GM21423 (cell line): ENCODE measurements at regions not wholly inside any gene's neighbourhood (a gene's known extent, or its start where the extent isn't known, plus 50 kb on each side); places are given as distances from the start of the nearest gene placed in this dataset.

Experiments used
- ATAC-seq: cut with Tn5 transposase; IDR thresholded peaks from one replicate; pipeline ENCODE4 v1.9.1; 2021; ENCODE audit warnings: mild to moderate bottlenecking, moderate library complexity; ENCODE audit not compliant: unreplicated experiment

DNA sequence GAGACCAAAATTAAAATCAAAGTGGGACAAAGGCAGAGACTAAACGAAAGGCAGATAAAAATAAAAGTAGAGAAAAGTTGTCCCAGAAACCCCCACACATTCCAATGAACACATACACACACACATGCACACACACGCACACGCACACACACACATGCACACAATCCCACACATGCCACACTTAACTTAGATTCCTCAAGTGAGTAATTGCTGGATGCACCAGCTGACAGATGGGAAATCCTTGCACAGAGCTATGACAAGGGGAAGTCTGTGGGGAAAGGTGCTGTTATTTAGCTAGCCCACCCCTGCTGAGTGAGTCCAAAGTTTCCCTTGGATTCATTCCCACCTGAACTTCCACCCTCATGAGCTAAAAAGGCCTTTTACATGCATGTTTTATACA, 233.9 kb downstream of the RAB28 start:
- no peak for ATAC-seq

GRCh38 chr4:13248621-13249298, 235.4 kb downstream of the RAB28 start:
- ATAC-seq: no peak

GRCh38 chr4:13246107-13246506, 238.0 kb downstream of the RAB28 start:
- no peak for ATAC-seq

DNA sequence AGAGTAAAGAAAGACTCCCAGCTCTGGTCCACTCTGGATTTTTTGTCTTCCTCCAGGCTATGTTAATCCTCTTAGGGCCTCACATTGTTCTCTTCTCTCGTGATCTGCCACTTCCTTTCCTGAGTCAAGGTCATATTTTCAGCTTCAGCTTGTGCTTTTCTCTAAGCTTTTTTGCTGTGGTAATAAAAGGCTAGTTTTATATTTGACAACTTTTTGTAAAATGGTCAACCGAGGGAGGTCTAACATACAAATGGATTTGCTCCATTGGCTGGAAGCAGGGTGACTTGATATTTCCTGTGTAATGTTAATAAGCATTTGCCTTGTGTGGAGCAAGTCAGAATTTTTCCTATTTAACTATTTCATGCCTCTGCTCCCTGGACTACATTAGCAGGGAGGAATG, 239.7 kb downstream of the RAB28 start:
- no peak for ATAC-seq

DNA sequence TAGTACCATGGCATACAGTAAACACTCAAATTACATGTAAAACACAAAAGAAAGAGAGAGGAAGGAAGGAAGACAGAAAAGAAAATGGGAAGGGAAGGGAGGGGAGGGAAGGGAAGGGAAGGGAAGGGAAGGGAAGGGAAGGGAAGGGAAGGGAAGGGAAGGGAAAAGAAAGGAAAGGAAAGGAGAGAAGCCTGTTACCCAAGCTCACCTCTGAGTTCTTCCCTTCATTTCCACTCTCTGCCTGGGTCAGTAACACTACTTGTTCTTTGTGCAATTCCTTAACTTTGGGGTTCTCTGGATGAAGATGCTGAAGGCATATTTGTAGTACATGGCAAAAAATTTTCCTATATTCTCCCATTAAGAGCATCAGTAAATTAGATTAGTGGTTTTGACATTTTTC, 241.0 kb downstream of the RAB28 start:
- no peak for ATAC-seq

DNA sequence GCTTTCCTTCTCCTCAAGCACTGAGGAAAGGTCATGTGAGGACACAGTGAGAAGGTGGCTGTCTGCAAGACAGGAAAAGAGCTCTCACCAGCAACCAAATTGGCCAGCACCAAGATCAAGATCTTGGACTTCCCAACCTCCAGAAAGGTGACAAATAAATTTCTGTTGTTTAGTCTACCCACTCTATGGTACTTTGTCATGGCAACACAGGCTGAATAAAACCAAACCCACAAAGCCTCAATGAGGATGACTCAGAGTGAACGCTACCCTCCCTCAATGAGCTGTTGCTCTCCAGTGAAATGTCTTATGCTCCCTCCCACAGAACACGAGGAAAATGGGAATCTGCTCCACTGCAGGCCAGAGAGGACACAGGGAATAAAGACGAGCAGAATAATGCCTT, 244.1 kb downstream of the RAB28 start:
- ATAC-seq: no peak

- ATAC-seq: no peak
Observed at GRCh38 chr4:13238936-13239335, 245.2 kb downstream of the RAB28 start.

- no peak for ATAC-seq
Observed at GRCh38 chr4:13236485-13236884, 247.7 kb downstream of the RAB28 start.

DNA sequence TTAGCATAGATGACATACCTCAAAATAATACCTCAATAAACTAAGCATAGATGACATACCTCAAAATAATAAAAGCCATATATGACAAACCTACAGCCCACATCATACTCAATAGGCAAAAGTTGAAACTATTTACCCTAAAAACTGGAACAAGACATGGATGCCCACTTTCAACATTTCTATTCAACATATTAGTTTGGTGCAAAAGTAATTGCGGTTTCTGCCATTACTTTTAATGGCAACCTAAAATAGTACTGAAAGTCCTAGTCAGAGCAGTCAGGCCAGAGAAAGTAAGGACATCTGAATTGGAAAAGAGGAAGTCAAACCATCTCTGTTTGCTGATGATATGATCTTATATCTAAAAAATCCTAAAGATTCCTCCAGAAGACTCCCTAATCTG, 250.4 kb downstream of the RAB28 start:
- no peak for ATAC-seq

- no peak for ATAC-seq
Observed at GRCh38 chr4:13219971-13220370, 264.2 kb downstream of the RAB28 start.

DNA sequence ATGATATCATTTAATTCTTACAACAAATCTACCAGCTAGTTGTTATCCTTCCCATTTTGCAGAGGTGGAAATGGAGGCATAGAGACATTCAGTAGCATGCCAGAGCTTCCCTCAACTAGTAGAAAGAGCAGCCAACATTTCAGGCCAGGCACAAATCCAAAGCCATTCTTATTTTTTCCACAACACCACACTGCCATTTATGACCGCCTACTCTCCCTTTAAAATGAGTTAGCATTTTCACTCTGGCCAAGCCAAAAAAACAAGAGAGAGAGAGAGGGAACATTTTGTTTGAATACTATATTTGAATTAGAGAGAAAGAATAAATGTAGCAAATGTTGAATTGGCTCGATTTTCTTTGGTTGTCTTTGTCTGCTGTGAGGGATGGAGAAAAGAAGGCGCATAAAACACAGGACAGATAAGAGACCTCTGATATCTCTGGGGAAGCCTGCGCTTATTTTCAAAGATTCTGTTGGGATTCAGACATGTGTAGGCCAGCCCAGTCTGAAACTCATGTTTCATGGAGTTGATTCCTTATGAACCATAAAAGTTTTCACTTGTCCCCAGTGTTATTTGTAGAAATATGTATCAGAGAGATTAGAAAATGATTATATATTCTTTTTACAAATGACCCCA, 265.7 kb downstream of the RAB28 start:
- ATAC-seq: no peak

DNA sequence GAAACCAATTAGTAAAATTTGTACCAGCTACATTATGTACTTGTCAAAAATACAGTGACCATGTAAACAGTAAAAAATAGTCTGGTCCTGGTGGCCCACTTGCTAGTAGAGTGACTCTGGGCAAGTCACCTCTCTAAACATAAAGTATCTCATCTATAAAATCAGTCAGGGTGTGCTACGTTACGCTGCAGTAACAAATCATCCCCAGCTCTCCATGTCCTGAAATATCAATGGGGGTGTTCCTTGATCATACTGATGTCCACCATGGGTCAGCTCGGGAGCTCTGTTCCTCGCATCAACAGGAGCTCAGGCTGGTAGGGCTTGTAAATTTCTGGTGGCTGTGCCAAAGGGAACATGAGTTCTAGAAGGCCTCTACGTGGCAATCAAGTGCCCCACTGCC, 268.6 kb downstream of the RAB28 start:
- ATAC-seq: no peak

DNA sequence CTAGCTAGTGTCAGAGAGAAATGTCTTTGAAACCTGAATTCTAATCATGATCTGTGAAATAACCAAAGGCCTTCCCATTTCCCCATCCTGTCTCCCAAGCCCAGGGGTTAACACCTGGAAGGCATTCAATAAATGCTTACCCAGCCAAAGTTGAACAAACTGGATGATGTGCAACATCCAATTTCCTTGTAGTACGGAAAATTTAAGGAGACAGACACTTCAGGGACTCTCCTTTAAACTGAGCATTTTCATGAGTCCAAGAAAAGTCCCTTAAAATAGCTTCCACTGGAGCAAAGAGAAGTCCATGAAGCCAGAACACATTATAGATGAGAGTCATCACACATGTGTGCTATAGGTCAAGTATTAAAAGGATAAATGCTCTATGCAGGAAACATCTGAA, 271.2 kb downstream of the RAB28 start:
- ATAC-seq: no peak

DNA sequence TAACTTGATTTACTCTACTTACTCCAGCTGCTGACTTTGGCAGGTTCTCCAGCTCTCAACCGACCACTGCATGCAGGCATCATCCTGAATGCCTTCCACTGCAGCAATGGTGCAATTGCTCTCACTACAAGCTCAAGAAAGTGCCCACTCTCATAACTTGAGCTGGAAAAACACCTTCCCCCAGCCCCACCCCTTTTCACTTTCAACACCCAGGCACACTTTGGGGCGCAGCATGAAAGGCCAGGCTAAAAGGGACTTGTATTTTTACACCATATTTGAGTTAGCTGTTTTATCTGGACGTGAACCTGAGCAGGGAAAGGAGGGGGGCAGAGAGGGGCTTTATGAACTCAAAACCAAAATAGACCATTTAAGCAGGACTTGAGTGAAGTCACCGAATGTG, 274.5 kb downstream of the RAB28 start:
- ATAC-seq: no peak

DNA sequence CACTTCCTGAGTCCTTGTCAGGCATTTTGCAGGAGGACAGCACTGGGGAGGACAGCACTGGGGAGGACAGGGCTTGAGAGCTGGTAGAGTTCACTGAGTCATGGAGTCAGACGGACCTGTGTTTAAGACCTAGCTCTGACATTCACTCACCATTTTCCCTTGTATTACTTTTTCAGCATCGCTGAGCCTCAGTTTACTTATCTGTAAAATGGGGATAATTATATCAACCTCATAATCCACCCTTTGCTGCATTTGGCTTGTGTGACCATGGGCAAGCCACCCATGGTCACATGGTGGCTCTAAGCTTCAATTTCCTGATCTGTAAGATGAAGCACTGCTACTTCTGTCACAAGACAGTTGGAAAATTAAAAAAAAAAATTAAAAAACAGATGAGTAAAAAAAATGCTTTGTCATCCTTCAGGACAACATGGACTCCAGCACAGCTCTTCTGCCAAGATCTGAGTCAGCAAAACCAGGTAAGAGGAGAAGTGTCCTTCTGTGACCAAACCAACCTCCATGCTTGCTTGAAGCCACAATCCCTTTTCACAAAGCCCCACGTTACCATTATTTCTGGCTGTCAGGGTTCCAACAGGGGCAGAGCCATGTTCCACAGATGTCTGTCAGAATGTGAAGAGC, 275.5 kb downstream of the RAB28 start:
- ATAC-seq: no peak

GRCh38 chr4:13207226-13207625, 276.9 kb downstream of the RAB28 start:
- no peak for ATAC-seq

DNA sequence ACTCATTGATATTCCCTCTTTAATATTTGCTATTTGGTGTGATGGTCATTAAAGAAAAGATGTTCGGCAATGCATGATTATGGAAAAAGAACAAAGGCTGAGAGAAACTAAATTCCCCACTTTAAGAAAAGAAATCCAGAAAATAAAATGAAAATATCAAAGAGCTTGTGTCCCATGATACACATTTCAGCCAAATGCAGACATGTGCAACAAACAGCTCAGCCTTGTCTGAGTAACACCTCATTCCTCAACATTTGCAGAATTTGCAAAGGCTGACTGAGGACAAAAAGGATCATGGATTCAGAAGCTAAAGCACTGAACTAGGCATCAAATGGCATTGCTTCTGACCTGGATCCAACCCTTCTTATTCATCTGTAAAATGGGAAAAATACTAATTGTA, 281.0 kb downstream of the RAB28 start:
- no peak for ATAC-seq

- no peak for ATAC-seq
Observed at GRCh38 chr4:13202701-13203100, 281.4 kb downstream of the RAB28 start.

- ATAC-seq: no peak
Observed at GRCh38 chr4:13201241-13201640, 282.9 kb downstream of the RAB28 start.

DNA sequence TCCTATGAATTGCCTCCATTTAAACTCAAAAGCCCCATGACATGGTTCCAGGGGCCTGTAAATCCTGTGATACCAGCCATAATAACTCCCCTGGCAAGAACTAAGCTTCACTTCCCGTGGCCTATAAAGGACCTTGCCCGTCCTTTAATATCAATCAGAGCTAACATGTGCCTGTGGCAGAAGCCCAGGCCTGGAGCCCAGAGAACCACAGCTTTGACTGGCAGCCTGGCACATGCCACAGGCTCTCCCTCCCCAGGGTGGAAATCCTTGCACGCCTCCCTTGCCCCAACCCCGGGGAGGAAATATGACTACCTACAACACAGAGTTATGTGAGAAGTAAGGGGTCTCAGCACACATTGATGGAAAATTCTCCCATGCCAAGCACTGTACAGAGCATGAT, 287.4 kb downstream of the RAB28 start:
- ATAC-seq: no peak

GRCh38 chr4:13193662-13194061, 290.5 kb downstream of the RAB28 start:
- no peak for ATAC-seq

GRCh38 chr4:13190093-13190721, 293.9 kb downstream of the RAB28 start:
- no peak for ATAC-seq
